ENCODE measurements at regions not wholly inside any gene's neighbourhood (a gene's known extent, or its start where the extent isn't known, plus 50 kb on each side); places are given as distances from the start of the nearest gene placed in this dataset.

DNA sequence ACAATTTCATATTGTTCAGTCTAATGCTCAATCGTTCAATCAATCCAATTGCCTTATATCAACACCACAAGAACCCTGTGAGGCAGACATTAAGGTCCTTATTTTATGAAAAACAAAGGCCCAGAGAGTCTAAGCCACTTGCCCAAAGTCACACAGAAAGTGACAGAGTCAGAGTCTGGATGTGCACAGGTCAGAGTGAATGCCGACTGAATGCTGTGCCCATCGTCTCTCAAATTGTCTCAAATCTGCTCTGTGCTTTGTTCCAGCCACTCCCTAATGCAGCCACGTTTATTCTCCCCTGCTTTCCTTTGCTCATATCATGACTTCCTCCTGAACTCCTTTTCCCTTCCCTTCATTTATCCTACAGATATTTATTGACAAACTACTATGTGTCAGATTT, 558.3 kb downstream of the MATN1 start:
- no peaks in the 10 kb centered on the region for H3K36me3 Mint-ChIP-seq (ENCODE audit: low read depth, unreplicated experiment)
- H3K27me3 Mint-ChIP-seq (ENCODE audit: unreplicated experiment) = no peaks in the 10 kb centered on the region
- H3K9me3 Mint-ChIP-seq (ENCODE audit: unreplicated experiment) = peaks cover 4% of the 10 kb centered on the region
- no peak overlapping the region for H3K27ac Mint-ChIP-seq (ENCODE audit: unreplicated experiment)
- TF ChIP-seq CTCF (IDR thresholded peaks at IDR 0.05; ENCODE audit: unreplicated experiment) = no peak
- H3K4me1 Mint-ChIP-seq (ENCODE audit: unreplicated experiment) = no peaks in the 10 kb centered on the region
- H3K4me3 Mint-ChIP-seq (ENCODE audit: unreplicated experiment) = no peak overlapping the region
- DNase-seq (ENCODE audit: low spot score) = no peak

DNA sequence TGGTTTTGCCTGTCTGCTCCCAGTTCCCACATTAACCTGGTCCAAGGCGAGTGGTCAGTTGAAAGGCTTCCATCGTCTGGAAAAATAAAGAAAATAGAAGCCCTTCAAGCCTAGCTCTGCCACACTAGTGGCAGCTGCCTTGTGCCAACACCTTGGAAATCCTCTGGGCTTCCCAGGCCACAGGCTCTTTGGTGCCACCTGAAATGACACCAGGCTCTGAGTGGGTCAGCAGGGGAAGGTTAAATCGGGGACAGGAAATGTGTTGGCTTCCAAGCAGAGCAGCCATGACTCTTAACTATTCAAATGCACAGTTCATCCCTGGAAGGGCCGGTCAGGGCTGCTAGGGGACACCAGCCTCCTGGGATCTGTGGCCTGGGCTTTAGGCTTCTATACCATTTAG, 558.7 kb downstream of the MATN1 start:
- Mint-ChIP-seq H3K36me3 (ENCODE audit: low read depth, unreplicated experiment) (no peaks in the 10 kb centered on the region), H3K27ac (ENCODE audit: unreplicated experiment) (no peak overlapping the region), H3K4me1 (ENCODE audit: unreplicated experiment) (no peaks in the 10 kb centered on the region), H3K4me3 (ENCODE audit: unreplicated experiment) (no peak overlapping the region), H3K9me3 (ENCODE audit: unreplicated experiment) (peaks cover 4% of the 10 kb centered on the region), H3K27me3 (ENCODE audit: unreplicated experiment) (no peaks in the 10 kb centered on the region)
- no peak for TF ChIP-seq CTCF (IDR thresholded peaks at IDR 0.05; ENCODE audit: unreplicated experiment)
- no peak for DNase-seq (ENCODE audit: low spot score)

GRCh38 chr1:30162565-30162964, 560.8 kb downstream of the MATN1 start:
- H3K4me1 Mint-ChIP-seq (ENCODE audit: unreplicated experiment) = no peaks in the 10 kb centered on the region
- no peaks in the 10 kb centered on the region for H3K36me3 Mint-ChIP-seq (ENCODE audit: low read depth, unreplicated experiment)
- peaks cover 4% of the 10 kb centered on the region for H3K9me3 Mint-ChIP-seq (ENCODE audit: unreplicated experiment)

GRCh38 chr1:30161953-30162352, 561.4 kb downstream of the MATN1 start:
- DNase-seq (ENCODE audit: low spot score) = no peak
- no peak overlapping the region for H3K4me3 Mint-ChIP-seq (ENCODE audit: unreplicated experiment)
- H3K4me1 Mint-ChIP-seq (ENCODE audit: unreplicated experiment) = no peaks in the 10 kb centered on the region
- no peaks in the 10 kb centered on the region for H3K36me3 Mint-ChIP-seq (ENCODE audit: low read depth, unreplicated experiment)
- TF ChIP-seq CTCF (IDR thresholded peaks at IDR 0.05; ENCODE audit: unreplicated experiment) = no peak
- no peak overlapping the region for H3K27ac Mint-ChIP-seq (ENCODE audit: unreplicated experiment)
- peaks cover 4% of the 10 kb centered on the region for H3K9me3 Mint-ChIP-seq (ENCODE audit: unreplicated experiment)
- peaks cover under 1% of the 10 kb centered on the region for H3K27me3 Mint-ChIP-seq (ENCODE audit: unreplicated experiment)

More at GRCh38 chr1:30162565-30162964, 560.8 kb downstream of the MATN1 start:
- TF ChIP-seq CTCF (IDR thresholded peaks at IDR 0.05; ENCODE audit: unreplicated experiment) = no peak
- no peak for DNase-seq (ENCODE audit: low spot score)
- H3K27ac Mint-ChIP-seq (ENCODE audit: unreplicated experiment) = no peak overlapping the region
- H3K4me3 Mint-ChIP-seq (ENCODE audit: unreplicated experiment) = no peak overlapping the region
- no peaks in the 10 kb centered on the region for H3K27me3 Mint-ChIP-seq (ENCODE audit: unreplicated experiment)

DNA sequence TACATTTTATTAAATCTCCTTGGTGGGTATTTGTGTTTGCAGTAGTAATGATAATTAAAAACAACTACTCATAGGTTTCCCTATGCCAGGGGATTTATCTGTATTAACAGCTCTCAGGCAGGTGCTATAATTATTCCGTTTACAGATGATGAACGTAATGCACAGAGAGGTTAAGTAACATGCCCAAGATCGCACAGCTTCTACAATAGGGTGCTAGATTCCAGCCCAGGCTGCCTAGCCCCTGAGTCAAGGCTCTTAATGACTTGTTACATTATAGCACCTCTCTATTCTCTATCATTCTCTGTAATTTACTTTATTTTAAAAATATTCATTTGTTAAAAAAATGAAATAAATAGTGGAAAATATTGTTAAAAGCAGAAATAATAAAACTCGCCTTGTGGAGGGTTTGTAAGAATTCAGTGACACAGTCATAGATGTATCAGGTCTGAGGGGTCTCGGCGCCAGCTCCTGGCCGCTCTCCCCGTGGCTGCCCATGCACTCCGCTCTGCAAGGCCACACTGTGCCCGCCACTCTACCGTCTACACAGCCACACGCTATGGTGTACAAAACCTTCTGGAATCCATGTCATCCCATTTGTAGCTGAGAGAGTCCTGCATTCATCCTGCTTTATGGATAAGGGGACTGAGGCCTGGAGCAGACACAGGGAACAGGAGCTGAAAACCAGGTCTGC, 562.2 kb downstream of the MATN1 start:
- no peak for TF ChIP-seq CTCF (IDR thresholded peaks at IDR 0.05; ENCODE audit: unreplicated experiment)
- Mint-ChIP-seq H3K36me3 (ENCODE audit: low read depth, unreplicated experiment) (no peaks in the 10 kb centered on the region), H3K4me1 (ENCODE audit: unreplicated experiment) (no peaks in the 10 kb centered on the region), H3K9me3 (ENCODE audit: unreplicated experiment) (peaks cover 2% of the 10 kb centered on the region), H3K4me3 (ENCODE audit: unreplicated experiment) (no peak overlapping the region), H3K27me3 (ENCODE audit: unreplicated experiment) (peaks cover 2% of the 10 kb centered on the region), H3K27ac (ENCODE audit: unreplicated experiment) (no peak overlapping the region)
- DNase-seq (ENCODE audit: low spot score) = no peak

Data from endothelial cell (in vitro differentiated cells).